ENCODE measurements at regions not wholly inside any gene's neighbourhood (a gene's known extent, or its start where the extent isn't known, plus 50 kb on each side); places are given as distances from the start of the nearest gene placed in this dataset.

- Mint-ChIP-seq H3K27ac (no peak overlapping the region), H3K27me3 (ENCODE audit: insufficient read depth) (peaks cover 2% of the 10 kb centered on the region; the same call in 1 of the 2 replicates), H3K36me3 (ENCODE audit: low read depth) (no peaks in the 10 kb centered on the region), H3K4me3 (no peak overlapping the region), H3K4me1 (ENCODE audit: low read depth) (no peaks in the 10 kb centered on the region; the same call in 1 of the 2 replicates), H3K9me3 (no peaks in the 10 kb centered on the region)
- TF ChIP-seq, protein P1, sequence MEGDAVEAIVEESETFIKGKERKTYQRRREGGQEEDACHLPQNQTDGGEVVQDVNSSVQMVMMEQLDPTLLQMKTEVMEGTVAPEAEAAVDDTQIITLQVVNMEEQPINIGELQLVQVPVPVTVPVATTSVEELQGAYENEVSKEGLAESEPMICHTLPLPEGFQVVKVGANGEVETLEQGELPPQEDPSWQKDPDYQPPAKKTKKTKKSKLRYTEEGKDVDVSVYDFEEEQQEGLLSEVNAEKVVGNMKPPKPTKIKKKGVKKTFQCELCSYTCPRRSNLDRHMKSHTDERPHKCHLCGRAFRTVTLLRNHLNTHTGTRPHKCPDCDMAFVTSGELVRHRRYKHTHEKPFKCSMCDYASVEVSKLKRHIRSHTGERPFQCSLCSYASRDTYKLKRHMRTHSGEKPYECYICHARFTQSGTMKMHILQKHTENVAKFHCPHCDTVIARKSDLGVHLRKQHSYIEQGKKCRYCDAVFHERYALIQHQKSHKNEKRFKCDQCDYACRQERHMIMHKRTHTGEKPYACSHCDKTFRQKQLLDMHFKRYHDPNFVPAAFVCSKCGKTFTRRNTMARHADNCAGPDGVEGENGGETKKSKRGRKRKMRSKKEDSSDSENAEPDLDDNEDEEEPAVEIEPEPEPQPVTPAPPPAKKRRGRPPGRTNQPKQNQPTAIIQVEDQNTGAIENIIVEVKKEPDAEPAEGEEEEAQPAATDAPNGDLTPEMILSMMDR (IDR thresholded peaks at IDR 0.05), result no peak
- DNase-seq, result no peak
Measured at GRCh38 chr1:55654750-55655149, 439.6 kb upstream of the USP24 start.

DNA sequence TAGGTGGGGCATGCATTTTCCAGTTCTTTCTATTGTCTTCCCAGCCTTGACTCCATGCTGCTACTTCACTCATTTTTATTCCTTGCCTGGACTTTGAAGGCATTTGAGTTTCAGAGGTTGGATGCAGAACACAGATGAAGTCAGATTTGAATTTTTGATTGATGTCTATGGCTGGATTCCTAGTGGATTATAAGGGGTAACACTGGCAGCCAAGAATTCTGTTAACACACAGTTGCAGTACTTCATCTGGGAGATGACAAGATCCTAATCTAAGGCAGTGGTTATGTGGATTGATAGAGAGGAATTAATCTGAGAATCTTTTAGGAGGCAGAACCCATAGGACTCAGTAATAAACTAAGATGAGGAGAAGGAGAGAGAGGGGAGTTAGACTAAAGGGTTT lies 439.0 kb upstream of the USP24 start:
- no peak overlapping the region for H3K4me3 Mint-ChIP-seq
- TF ChIP-seq, protein P1 (IDR thresholded peaks at IDR 0.05), result no peak
- H3K36me3 Mint-ChIP-seq (ENCODE audit: low read depth), result no peaks in the 10 kb centered on the region
- no peak overlapping the region for H3K27ac Mint-ChIP-seq
- H3K4me1 Mint-ChIP-seq (ENCODE audit: low read depth), result no peaks in the 10 kb centered on the region; the same call in 1 of the 2 replicates
- peaks cover 2% of the 10 kb centered on the region; the same call in 1 of the 2 replicates for H3K27me3 Mint-ChIP-seq (ENCODE audit: insufficient read depth)
- no peak for DNase-seq
- H3K9me3 Mint-ChIP-seq, result no peaks in the 10 kb centered on the region

DNA sequence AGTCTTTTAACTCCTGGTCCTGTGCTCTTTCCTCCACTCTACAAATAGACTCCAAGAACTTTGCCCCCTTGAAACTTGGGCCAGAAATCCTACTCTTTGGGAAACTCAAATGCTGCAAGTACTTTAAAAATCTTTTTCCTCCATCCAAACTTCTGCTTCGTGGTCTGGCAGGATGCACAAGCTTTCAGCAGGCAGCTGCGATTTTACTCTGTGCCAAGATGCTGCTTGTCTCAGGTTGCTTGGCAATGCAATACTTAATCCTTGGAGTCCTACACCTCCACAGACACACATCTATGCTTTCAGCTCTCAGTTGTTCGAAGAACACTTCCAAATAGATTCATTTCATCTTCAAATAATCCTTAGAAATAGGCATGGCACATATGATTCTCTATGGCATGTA lies 435.3 kb upstream of the USP24 start:
- H3K27me3 Mint-ChIP-seq (ENCODE audit: insufficient read depth), result peaks cover 2% of the 10 kb centered on the region; the same call in 1 of the 2 replicates
- no peak for DNase-seq
- no peaks in the 10 kb centered on the region for H3K36me3 Mint-ChIP-seq (ENCODE audit: low read depth)
- H3K27ac Mint-ChIP-seq, result no peak overlapping the region
- TF ChIP-seq, protein P1 (IDR thresholded peaks at IDR 0.05), result no peak
- H3K4me3 Mint-ChIP-seq, result no peak overlapping the region
- no peaks in the 10 kb centered on the region; the same call in 1 of the 2 replicates for H3K4me1 Mint-ChIP-seq (ENCODE audit: low read depth)
- no peaks in the 10 kb centered on the region for H3K9me3 Mint-ChIP-seq

GRCh38 chr1:55646181-55646580 lies 431.0 kb upstream of the USP24 start:
- Mint-ChIP-seq H3K4me1 (ENCODE audit: low read depth) (peaks cover 6% of the 10 kb centered on the region), H3K36me3 (ENCODE audit: low read depth) (no peaks in the 10 kb centered on the region), H3K27me3 (ENCODE audit: insufficient read depth) (no peaks in the 10 kb centered on the region; the same call in 1 of the 2 replicates)

GRCh38 chr1:55645270-55645669 lies 430.1 kb upstream of the USP24 start:
- TF ChIP-seq, protein P1 (IDR thresholded peaks at IDR 0.05), result no peak
- no peak for DNase-seq
- Mint-ChIP-seq H3K27me3 (ENCODE audit: insufficient read depth) (no peaks in the 10 kb centered on the region; the same call in 1 of the 2 replicates), H3K36me3 (ENCODE audit: low read depth) (no peaks in the 10 kb centered on the region), H3K4me3 (no peak overlapping the region), H3K9me3 (no peaks in the 10 kb centered on the region), H3K27ac (no peak overlapping the region), H3K4me1 (ENCODE audit: low read depth) (peaks cover 15% of the 10 kb centered on the region)

More at GRCh38 chr1:55646181-55646580, 431.0 kb upstream of the USP24 start:
- Mint-ChIP-seq H3K27ac (no peak overlapping the region), H3K9me3 (no peaks in the 10 kb centered on the region), H3K4me3 (no peak overlapping the region)
- TF ChIP-seq, protein P1 (IDR thresholded peaks at IDR 0.05), result no peak
- no peak for DNase-seq

DNA sequence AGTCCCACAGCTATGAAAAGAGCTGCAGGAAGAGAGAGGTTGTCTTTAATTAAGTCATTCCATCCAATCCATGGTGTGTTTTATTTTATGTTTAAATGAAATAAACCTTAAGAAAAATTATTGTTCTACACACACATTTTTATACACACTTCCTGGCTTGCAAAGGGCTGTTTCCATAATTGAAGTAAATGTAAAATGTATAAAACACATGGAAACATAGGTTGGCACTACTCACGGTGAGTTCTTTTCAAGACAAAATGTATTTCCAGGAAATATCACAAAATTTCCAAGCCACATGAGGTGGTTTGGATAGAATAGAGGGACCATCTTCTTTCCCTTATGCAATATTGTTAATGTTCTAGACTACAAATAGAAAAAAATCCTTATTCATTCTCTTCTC lies 426.8 kb upstream of the USP24 start:
- H3K36me3 Mint-ChIP-seq (ENCODE audit: low read depth), result peaks cover 8% of the 10 kb centered on the region
- DNase-seq, result no peak
- H3K4me1 Mint-ChIP-seq (ENCODE audit: low read depth), result peaks cover 33% of the 10 kb centered on the region
- no peaks in the 10 kb centered on the region; the same call in 1 of the 2 replicates for H3K27me3 Mint-ChIP-seq (ENCODE audit: insufficient read depth)
- TF ChIP-seq, protein P1 (IDR thresholded peaks at IDR 0.05), result no peak
- peaks cover 6% of the 10 kb centered on the region for H3K9me3 Mint-ChIP-seq
- no peak overlapping the region for H3K4me3 Mint-ChIP-seq
- no peak overlapping the region for H3K27ac Mint-ChIP-seq
